Gastrocnemius medialis (tissue), 4 donors: ENCODE measurements at regions not wholly inside any gene's neighbourhood (a gene's known extent, or its start where the extent isn't known, plus 50 kb on each side); places are given as distances from the start of the nearest gene placed in this dataset.

Experiments
- ATAC-seq, 2 donors: fragments of 150-250 bp; one replicate each; pipeline ENCODE4 v1.9.1; 2016
- DNase-seq, 2 donors: peaks; one replicate each; pipeline ENCODE4 v3.0.0-alpha.2; 2019
- H3K27ac ChIP-seq, 4 donors: fragments of 200-600 bp; sonication (generic); 1 replicate in 1 of 4; 2 replicates in 3 of 4; pipeline ENCODE4 v1.5.1; 2016 to 2018; ENCODE audit warnings: mild to moderate bottlenecking in 2 of 4, moderate library complexity in 1 of 4
- H3K27me3 ChIP-seq, 3 donors: fragments of 200-600 bp; sonication (generic) in 2 of 3; 1 replicate in 1 of 3; 2 replicates in 2 of 3; pipeline versions ENCODE4 v1.5.1 to v1.6.0; 2016 to 2019; ENCODE audit warnings: mild to moderate bottlenecking in 1 of 3, moderate library complexity in 1 of 3
- H3K36me3 ChIP-seq, 2 donors: fragments of 200-600 bp; sonication (generic) in 1 of 2; one replicate each; pipeline ENCODE4 v1.5.1; 2017 to 2018
- H3K4me1 ChIP-seq, 2 donors: fragments of 200-600 bp; sonication (generic) in 1 of 2; one replicate each; pipeline ENCODE4 v1.5.1; 2016 to 2017; ENCODE audit warnings: mild to moderate bottlenecking in 2 of 2
- H3K4me3 ChIP-seq, 4 donors: fragments of 200-600 bp; sonication (generic) in 3 of 4; 1 replicate in 1 of 4; 2 replicates in 3 of 4; pipeline ENCODE4 v1.5.1; 2016 to 2019; ENCODE audit warnings: mild to moderate bottlenecking in 2 of 4
- H3K9me3 ChIP-seq, 3 donors: fragments of 200-600 bp; sonication (generic) in 2 of 3; 1 replicate in 1 of 3; 2 replicates in 2 of 3; pipeline ENCODE4 v1.5.1; 2016 to 2019
- CTCF ChIP-seq, 5 experiments: fragments of 450-650 bp in 3 of 5; fragments of 200-600 bp in 2 of 5; sonication (generic) in 2 of 5; IDR thresholded peaks in 4 of 5; conservative IDR thresholded peaks in 1 of 5; 1 replicate in 4 of 5; 2 replicates in 1 of 5; pipeline ENCODE4 v1.5.1; 2016 to 2019; ENCODE audit warnings: antibody characterized with exemption in 5 of 5, mild to moderate bottlenecking in 3 of 5, moderate library complexity in 3 of 5
- POLR2A ChIP-seq, 2 donors: fragments of 450-650 bp; IDR thresholded peaks; one replicate each; pipeline ENCODE4 v1.6.1; 2017; ENCODE audit warnings: antibody characterized with exemption in 2 of 2, mild to moderate bottlenecking in 2 of 2, moderate library complexity in 2 of 2
- in situ Hi-C, 4 donors: fragments of 200-750 bp; cut with MboI; loops; one replicate each; pipeline versions ENCODE4 v1.15.0 to v1.8.0; 2017; ENCODE audit warnings: low sequenced_read_pairs in 4 of 4
- intact Hi-C: fragments of 100-400 bp; cut with DNase I; formaldehyde crosslinking; loops from one replicate; pipeline ENCODE4 v1.15.1; 2023; ENCODE audit warnings: low total_unique reads

- Histone ChIP-seq H3K4me1 (peaks cover 5 to 7% of the 10 kb centered on the region in 2 donors), H3K36me3 (no peaks in the 10 kb centered on the region), H3K4me3 (no peak overlapping the region), H3K9me3 (no peaks in the 10 kb centered on the region), H3K27ac (no peak overlapping the region), H3K27me3 (peaks cover 0 to 7% (median 2%) of the 10 kb centered on the region in 3 donors)
- in situ Hi-C loops = loop anchor here in 1 of 4 donors (5.0 kb wide), 1 partner anchor 43 kb away; no protein-coding TSS in a partner anchor
- intact Hi-C loops = no loop called here
- ATAC-seq = no peak
- TF ChIP-seq CTCF (IDR thresholded peaks at IDR 0.05 in 4 of 5, conservative IDR thresholded peaks at IDR 0.05 in 1 of 5) = no peak
- no peak for TF ChIP-seq POLR2A (IDR thresholded peaks at IDR 0.05)
- DNase-seq = no peak
Observed at GRCh38 chr1:101314244-101314643, 77.4 kb downstream of the S1PR1 start.

- intact Hi-C loops (no loop called here), in situ Hi-C loops (no loop called here)
- no peak for DNase-seq
- peaks cover 0 to 2% (median 0%) of the 10 kb centered on the region in 3 donors for H3K27me3 ChIP-seq
- TF ChIP-seq CTCF (IDR thresholded peaks at IDR 0.05 in 4 of 5, conservative IDR thresholded peaks at IDR 0.05 in 1 of 5) = no peak
- no peak for TF ChIP-seq POLR2A (IDR thresholded peaks at IDR 0.05)
- no peak for ATAC-seq
- H3K27ac ChIP-seq = no peak overlapping the region
- H3K9me3 ChIP-seq = no peaks in the 10 kb centered on the region
- no peaks in the 10 kb centered on the region for H3K4me1 ChIP-seq
- H3K36me3 ChIP-seq = no peaks in the 10 kb centered on the region
- no peak overlapping the region for H3K4me3 ChIP-seq
Observed at GRCh38 chr1:101316256-101316655, 79.4 kb downstream of the S1PR1 start.

- Histone ChIP-seq H3K36me3 (no peaks in the 10 kb centered on the region), H3K27ac (no peak overlapping the region), H3K27me3 (peaks cover 0 to 2% (median 0%) of the 10 kb centered on the region in 3 donors), H3K4me3 (no peak overlapping the region), H3K9me3 (no peaks in the 10 kb centered on the region), H3K4me1 (no peaks in the 10 kb centered on the region)
- no peak for TF ChIP-seq POLR2A (IDR thresholded peaks at IDR 0.05)
- TF ChIP-seq CTCF (IDR thresholded peaks at IDR 0.05 in 4 of 5, conservative IDR thresholded peaks at IDR 0.05 in 1 of 5) = no peak
- DNase-seq (no peak), ATAC-seq (no peak)
- in situ Hi-C loops (no loop called here), intact Hi-C loops (no loop called here)
Observed at GRCh38 chr1:101316799-101317198, 80.0 kb downstream of the S1PR1 start.

GRCh38 chr1:101317590-101317989, 80.8 kb downstream of the S1PR1 start:
- ATAC-seq (no peak), DNase-seq (no peak)
- intact Hi-C loops (no loop called here), in situ Hi-C loops (no loop called here)
- TF ChIP-seq POLR2A (IDR thresholded peaks at IDR 0.05) (no peak), CTCF (IDR thresholded peaks at IDR 0.05 in 4 of 5, conservative IDR thresholded peaks at IDR 0.05 in 1 of 5) (no peak)
- H3K36me3 ChIP-seq = no peaks in the 10 kb centered on the region
- H3K9me3 ChIP-seq = no peaks in the 10 kb centered on the region
- H3K4me3 ChIP-seq = no peak overlapping the region
- peaks cover 0 to 2% (median 0%) of the 10 kb centered on the region in 3 donors for H3K27me3 ChIP-seq
- no peak overlapping the region for H3K27ac ChIP-seq
- no peaks in the 10 kb centered on the region for H3K4me1 ChIP-seq

- no peaks in the 10 kb centered on the region for H3K36me3 ChIP-seq
- intact Hi-C loops = no loop called here
- H3K9me3 ChIP-seq = no peaks in the 10 kb centered on the region
- no peak overlapping the region for H3K4me3 ChIP-seq
- in situ Hi-C loops = no loop called here
- ATAC-seq = no peak
- no peak for DNase-seq
- TF ChIP-seq CTCF (IDR thresholded peaks at IDR 0.05 in 4 of 5, conservative IDR thresholded peaks at IDR 0.05 in 1 of 5) (no peak), POLR2A (IDR thresholded peaks at IDR 0.05) (no peak)
- H3K27ac ChIP-seq = no peak overlapping the region
- H3K4me1 ChIP-seq = no peaks in the 10 kb centered on the region
- no peaks in the 10 kb centered on the region for H3K27me3 ChIP-seq
Observed at GRCh38 chr1:101323535-101323934, 86.7 kb downstream of the S1PR1 start.
